Epithelial cell of proximal tubule (primary cell): ENCODE measurements at regions not wholly inside any gene's neighbourhood (a gene's known extent, or its start where the extent isn't known, plus 50 kb on each side); places are given as distances from the start of the nearest gene placed in this dataset.

Source experiments
- DNase-seq: peaks from one replicate; pipeline ENCODE4 v3.0.0-alpha.2; 2011; ENCODE audit warnings: low read depth
- H3K4me3 ChIP-seq: 2 replicates; pipeline ENCODE4 v1.5.1; 2011; ENCODE audit warnings: low read depth, mild to moderate bottlenecking, low read length
- CTCF ChIP-seq: conservative IDR thresholded peaks from 2 replicates; pipeline ENCODE4 v1.5.1; 2012; ENCODE audit warnings: low read depth, mild to moderate bottlenecking, low read length

- no peak for DNase-seq
- no peak overlapping the region for H3K4me3 ChIP-seq
- TF ChIP-seq CTCF: no peak
These were observed 233.0 kb upstream of the FAM83B start for GRCh38 chr6:54613596-54613995.

- DNase-seq: no peak
- TF ChIP-seq CTCF: no peak
- H3K4me3 ChIP-seq: no peak overlapping the region
These were observed 231.9 kb upstream of the FAM83B start for GRCh38 chr6:54614499-54615195.

- H3K4me3 ChIP-seq: no peak overlapping the region
- DNase-seq: peak; percentile 76
- TF ChIP-seq CTCF: peak; percentile 29
These were observed 228.8 kb upstream of the FAM83B start for GRCh38 chr6:54617730-54618129.

- no peak for DNase-seq
- H3K4me3 ChIP-seq: no peak overlapping the region
- TF ChIP-seq CTCF: no peak
These were observed 228.0 kb upstream of the FAM83B start for GRCh38 chr6:54618572-54618971.

GRCh38 chr6:54619102-54619501, 227.5 kb upstream of the FAM83B start:
- TF ChIP-seq CTCF: no peak
- H3K4me3 ChIP-seq: no peak overlapping the region
- no peak for DNase-seq

GRCh38 chr6:54621285-54621684, 225.3 kb upstream of the FAM83B start:
- peak; percentile 10 for DNase-seq
- no peak overlapping the region for H3K4me3 ChIP-seq
- TF ChIP-seq CTCF: peak; percentile 68

GRCh38 chr6:54624216-54624615, 222.4 kb upstream of the FAM83B start:
- no peak for DNase-seq
- no peak overlapping the region for H3K4me3 ChIP-seq
- TF ChIP-seq CTCF: no peak
